G401 (cell line): ENCODE measurements at regions not wholly inside any gene's neighbourhood (a gene's known extent, or its start where the extent isn't known, plus 50 kb on each side); places are given as distances from the start of the nearest gene placed in this dataset.

Experiments
- DNase-seq: peaks from one replicate; pipeline ENCODE4 v3.0.0-alpha.2; 2015; ENCODE audit warnings: low spot score
- in situ Hi-C: cut with HindIII; loops from 2 replicates; pipeline ENCODE4 v1.10.0; 2016; ENCODE audit warnings: low sequenced_read_pairs, mixed read lengths

- in situ Hi-C loops, result no loop called here
- no peak for DNase-seq
These were observed 170.1 kb downstream of the ADRA2A start for GRCh38 chr10:111246814-111247452.

GRCh38 chr10:111247781-111248389 lies 171.1 kb downstream of the ADRA2A start:
- in situ Hi-C loops, result no loop called here

DNA sequence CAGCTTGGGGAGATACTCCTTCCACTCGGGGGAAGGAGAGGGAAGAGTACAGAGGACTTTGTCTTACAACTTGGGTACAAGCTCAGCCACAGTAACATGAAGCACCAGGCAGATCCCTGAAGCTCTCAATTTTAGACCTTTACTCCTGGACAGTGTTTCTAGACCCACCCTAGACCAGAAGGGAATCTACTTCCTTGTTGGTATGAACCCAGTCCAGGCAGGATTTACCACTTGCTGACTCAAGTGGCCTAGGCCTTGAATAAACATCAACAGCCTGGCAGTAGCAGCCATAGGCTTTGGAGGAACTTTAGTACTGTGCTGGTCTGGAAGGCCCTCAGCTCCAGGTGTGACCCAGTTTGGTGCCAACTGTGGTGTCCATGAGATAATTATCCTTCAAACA lies 173.1 kb downstream of the ADRA2A start:
- in situ Hi-C loops, result no loop called here
- DNase-seq, result no peak

More at GRCh38 chr10:111247781-111248389, 171.1 kb downstream of the ADRA2A start:
- DNase-seq, result no peak

GRCh38 chr10:111261081-111261615 lies 184.3 kb downstream of the ADRA2A start:
- in situ Hi-C loops, result no loop called here

DNA sequence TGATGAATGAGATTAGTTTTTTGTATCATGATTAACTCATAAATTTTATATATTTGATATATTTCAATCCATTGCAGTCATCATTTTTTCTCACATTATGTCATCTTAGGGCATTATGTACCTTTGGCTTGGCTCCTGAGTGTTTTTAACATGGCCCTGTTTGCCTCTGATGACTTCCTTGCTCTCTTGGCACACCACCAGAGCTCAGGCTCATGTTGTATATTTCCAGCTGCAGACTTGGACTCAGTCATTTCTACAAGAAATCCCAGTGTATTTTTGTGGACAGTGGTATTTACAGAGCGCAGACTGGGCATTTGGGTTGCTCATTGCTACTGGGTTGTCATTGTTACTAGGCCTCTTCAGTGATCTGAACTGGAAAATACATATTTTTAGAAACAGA lies 188.5 kb downstream of the ADRA2A start:
- DNase-seq, result no peak
- in situ Hi-C loops, result no loop called here

More at GRCh38 chr10:111261081-111261615, 184.3 kb downstream of the ADRA2A start:
- no peak for DNase-seq

DNA sequence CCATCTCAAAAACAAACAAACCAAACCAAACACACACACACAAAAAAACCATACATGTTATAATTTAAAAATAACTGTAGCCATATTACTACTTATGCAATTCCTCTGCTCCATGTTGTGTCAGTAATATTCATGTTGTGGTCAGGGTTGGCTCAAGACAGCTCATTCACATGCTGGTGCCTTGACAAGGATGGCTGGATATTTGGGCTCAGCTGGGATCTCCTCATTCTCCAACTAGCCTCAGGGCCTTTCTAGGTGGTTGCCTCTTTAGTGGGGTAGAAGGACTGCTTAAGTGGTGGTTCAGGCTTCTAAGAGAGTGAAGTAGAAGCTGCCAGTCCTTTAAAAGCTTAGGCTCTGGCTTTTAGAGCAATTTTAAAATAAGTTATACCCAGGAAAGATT lies 189.3 kb downstream of the ADRA2A start:
- DNase-seq, result no peak
- in situ Hi-C loops, result no loop called here

DNA sequence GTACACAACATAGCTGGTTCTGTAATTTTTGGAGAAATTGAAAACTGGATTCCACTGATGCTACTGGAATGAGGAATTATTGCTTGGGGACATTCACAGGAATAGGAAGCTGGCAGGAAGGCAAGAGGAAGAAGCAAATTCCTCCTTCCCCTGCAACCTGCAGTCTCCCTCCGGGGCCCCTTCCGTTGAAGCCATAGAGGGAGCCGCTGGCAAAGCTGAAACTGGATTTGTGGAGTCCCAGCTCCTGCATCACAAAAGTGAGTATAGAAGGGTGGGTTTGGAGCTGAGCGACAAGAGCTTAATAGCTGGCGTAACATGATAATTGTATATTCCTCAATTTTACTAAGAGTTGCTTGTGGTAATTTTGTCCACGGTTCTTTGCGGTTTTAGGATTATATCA lies 190.8 kb downstream of the ADRA2A start:
- DNase-seq, result no peak
- in situ Hi-C loops, result no loop called here

DNA sequence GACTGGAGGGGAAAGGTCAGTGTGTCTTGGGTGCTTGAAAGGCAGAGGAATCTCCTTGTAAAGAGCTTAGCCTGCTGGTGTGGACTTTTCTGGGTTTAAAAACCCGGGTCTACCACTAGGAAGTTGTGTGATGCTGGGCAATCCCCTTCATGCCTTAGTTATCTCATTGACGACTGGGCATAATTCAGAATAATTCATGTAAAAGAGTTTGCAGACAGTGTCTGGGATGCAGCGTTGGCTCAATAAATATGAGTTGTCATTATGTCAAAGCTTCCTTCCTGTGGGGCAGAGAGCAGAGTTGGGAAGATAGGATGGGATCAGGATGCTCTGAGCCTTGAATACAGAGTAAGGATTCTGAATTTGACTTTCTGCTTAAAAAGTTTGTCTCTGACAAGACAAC lies 196.4 kb downstream of the ADRA2A start:
- in situ Hi-C loops, result no loop called here
- no peak for DNase-seq

- DNase-seq, result no peak
- in situ Hi-C loops, result no loop called here
These were observed 196.8 kb downstream of the ADRA2A start for GRCh38 chr10:111273635-111274034.

GRCh38 chr10:111275091-111275490 lies 198.3 kb downstream of the ADRA2A start:
- no peak for DNase-seq
- in situ Hi-C loops, result no loop called here

DNA sequence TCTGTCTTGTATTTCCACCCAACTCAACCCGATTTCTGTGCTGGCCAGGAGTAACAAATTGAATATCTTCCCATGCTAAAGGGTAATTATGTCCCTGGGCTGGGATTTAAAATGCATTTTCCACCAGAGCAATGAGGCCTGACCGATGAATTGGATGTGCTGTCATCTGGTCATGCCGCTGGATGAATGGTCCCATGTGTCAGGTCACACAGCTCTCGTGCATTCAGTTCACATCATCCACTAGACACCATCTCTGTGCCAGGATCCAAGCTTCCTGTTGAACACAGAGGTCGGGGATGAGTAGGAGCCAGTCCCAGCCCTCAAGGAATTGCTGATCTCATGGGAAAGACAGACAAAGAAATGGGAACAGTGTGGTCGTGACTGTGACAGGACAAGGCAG lies 200.8 kb downstream of the ADRA2A start:
- DNase-seq, result no peak
- in situ Hi-C loops, result no loop called here

DNA sequence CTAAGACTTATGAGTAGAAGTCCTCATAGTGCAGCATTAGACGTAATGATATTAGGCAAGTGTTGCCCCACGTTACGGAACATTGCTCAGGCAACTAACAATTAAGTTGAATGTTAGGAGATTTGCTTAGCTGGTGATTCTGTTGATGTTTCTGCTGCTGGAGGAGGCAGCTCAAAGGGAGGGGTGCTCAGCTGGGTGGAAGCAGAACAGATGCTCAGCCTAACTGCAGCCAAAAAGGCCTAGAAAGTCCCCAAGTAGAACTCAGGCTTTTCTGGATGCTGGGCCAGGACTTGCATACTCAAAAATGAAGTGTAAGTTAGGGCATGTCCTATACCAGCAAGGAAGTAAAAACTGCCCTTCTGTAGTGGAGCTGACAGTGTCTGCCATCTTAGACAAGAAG lies 201.4 kb downstream of the ADRA2A start:
- in situ Hi-C loops, result no loop called here
- no peak for DNase-seq

DNA sequence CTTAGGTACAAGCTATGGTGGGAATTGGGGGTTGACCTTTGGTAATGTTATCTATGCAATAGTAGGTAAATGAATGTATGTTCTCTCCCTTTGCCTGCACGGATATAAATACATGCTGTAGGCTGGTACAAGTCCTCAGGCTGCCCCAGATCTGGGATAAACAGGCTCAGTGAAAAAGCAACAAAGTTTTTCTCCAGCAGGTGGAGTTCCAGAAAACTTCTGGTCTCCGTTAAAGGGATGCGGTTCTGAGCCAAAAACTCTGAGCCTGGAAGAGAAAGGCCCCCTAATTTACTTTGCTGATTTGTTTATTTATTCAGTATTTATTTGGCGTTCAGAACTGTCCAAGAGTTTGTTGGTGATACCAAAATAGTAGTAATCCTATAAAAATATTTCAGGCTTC lies 204.7 kb downstream of the ADRA2A start:
- peak; percentile 17 for DNase-seq
- in situ Hi-C loops, result no loop called here

DNA sequence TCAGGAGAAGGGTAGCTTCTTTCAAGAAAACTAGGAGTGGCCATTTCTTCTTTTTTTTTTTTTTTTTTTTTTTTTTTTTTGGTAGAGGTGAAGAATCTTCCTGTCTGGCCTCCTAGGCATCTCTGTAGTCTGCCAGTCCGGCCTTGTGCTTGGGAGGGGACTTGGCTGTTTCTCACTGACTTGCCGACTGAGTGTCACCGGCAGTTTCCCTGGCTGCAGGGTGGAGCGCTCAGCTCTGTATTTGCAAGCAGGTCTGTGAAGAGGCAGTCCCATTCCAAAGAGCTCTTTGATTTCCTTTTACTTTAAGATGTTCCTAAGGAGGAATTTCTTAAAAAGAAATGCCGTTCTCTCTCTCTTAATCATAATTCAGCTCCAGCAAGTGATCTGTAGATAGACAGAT lies 212.6 kb downstream of the ADRA2A start:
- in situ Hi-C loops, result no loop called here
- DNase-seq, result no peak

DNA sequence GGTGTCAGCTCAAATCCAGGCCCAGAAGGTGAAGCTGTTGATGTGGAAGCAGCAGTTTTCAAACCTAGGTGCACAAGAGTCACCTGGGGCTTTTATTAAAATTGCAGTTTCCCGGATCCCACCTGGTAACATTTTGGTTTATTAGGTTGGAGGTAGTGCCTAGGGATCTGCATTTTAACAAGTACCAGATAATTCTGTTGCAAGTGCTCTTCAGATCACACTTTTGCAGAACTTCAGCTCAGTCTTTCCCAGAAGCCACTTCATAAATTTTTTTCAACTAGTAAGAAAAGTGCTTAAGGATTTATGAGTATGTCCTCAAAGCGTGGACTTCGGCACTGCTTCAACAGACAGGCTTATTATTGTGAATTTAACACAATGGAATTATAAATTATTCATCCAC lies 213.8 kb downstream of the ADRA2A start:
- in situ Hi-C loops, result no loop called here
- no peak for DNase-seq

- no peak for DNase-seq
- in situ Hi-C loops, result no loop called here
These were observed 219.0 kb downstream of the ADRA2A start for GRCh38 chr10:111295788-111296187.

- in situ Hi-C loops, result no loop called here
- no peak for DNase-seq
These were observed 220.6 kb downstream of the ADRA2A start for GRCh38 chr10:111297351-111297848.

GRCh38 chr10:111298031-111298430 lies 221.2 kb downstream of the ADRA2A start:
- DNase-seq, result no peak
- in situ Hi-C loops, result no loop called here

- no peak for DNase-seq
- in situ Hi-C loops, result no loop called here
These were observed 222.2 kb downstream of the ADRA2A start for GRCh38 chr10:111299037-111299436.

GRCh38 chr10:111303887-111304286 lies 227.1 kb downstream of the ADRA2A start:
- in situ Hi-C loops, result no loop called here
- no peak for DNase-seq

- no peak for DNase-seq
- in situ Hi-C loops, result no loop called here
These were observed 239.9 kb downstream of the ADRA2A start for GRCh38 chr10:111316722-111317212.
